SK-N-SH (cell line): ENCODE measurements at regions not wholly inside any gene's neighbourhood (a gene's known extent, or its start where the extent isn't known, plus 50 kb on each side); places are given as distances from the start of the nearest gene placed in this dataset.

ENCODE experiments used
- CTCF ChIA-PET: fragments of 300-600, 350-600 bp; formaldehyde crosslinking; extraction: SDS; loops from one replicate; lab custom pipeline; 2021; lab: Yijun Ruan, JAX
- POLR2A ChIA-PET: fragments of 350-600 bp; sonication (Branson Sonifier 250); formaldehyde crosslinking; extraction: SDS; loops from one replicate; lab custom pipeline; 2020; ENCODE audit warnings: antibody characterized with exemption, inconsistent platforms; lab: Yijun Ruan, JAX
- DNase-seq: peaks from one replicate; pipeline ENCODE4 v3.0.0; 2012
- H2AFZ ChIP-seq: fragments of 200-600 bp; sonication (generic); 2 replicates; pipeline ENCODE4 v1.8.1; 2016; ENCODE audit warnings: antibody characterized with exemption, mild to moderate bottlenecking, low read depth
- H3F3A ChIP-seq: fragments of 200-600 bp; sonication (generic); replicated peaks from 2 replicates; pipeline ENCODE3; 2016; ENCODE audit warnings: antibody characterized with exemption, mild to moderate bottlenecking; ENCODE audit not compliant: insufficient read depth
- H3K27ac ChIP-seq, 2 experiments: fragments of 200-500 bp in 1 of 2; fragments of 200-600 bp in 1 of 2; sonication (Bioruptor generic) in 1 of 2; sonication (generic), shearing (Covaris generic) in 1 of 2; 2 replicates each; pipeline versions ENCODE4 v1.5.1 to v1.6.1; 2014 to 2016; ENCODE audit warnings: low read depth in 2 of 2, inconsistent platforms in 1 of 2, low read length in 1 of 2, mild to moderate bottlenecking in 1 of 2, mixed read lengths in 1 of 2
- H3K27me3 ChIP-seq: fragments of 200-600 bp; sonication (generic), shearing (Covaris generic); 2 replicates; pipeline ENCODE4 v1.6.1; 2016; ENCODE audit warnings: mixed run types; ENCODE audit not compliant: insufficient read depth
- H3K36me3 ChIP-seq, 2 experiments: fragments of 200-500 bp in 1 of 2; fragments of 200-600 bp in 1 of 2; sonication (Bioruptor generic) in 1 of 2; sonication (generic) in 1 of 2; replicated peaks in 1 of 2; 2 replicates each; pipeline versions ENCODE3 to v1.5.1; 2014 to 2016; ENCODE audit warnings: low read length in 1 of 2, mild to moderate bottlenecking in 1 of 2; ENCODE audit not compliant: insufficient read depth in 2 of 2, control insufficient read depth in 1 of 2
- H3K4me1 ChIP-seq, 2 experiments: fragments of 200-500 bp in 1 of 2; fragments of 200-600 bp in 1 of 2; sonication (Bioruptor generic) in 1 of 2; sonication (generic), shearing (Covaris generic) in 1 of 2; 2 replicates each; pipeline versions ENCODE4 v1.5.1 to v1.6.1; 2014 to 2016; ENCODE audit warnings: low read depth in 1 of 2, low read length in 1 of 2, mixed run types in 1 of 2; ENCODE audit not compliant: insufficient read depth in 2 of 2, control insufficient read depth in 1 of 2
- H3K4me2 ChIP-seq: fragments of 200-600 bp; sonication (generic), shearing (Covaris generic); 2 replicates; pipeline ENCODE4 v1.6.1; 2017; ENCODE audit warnings: mixed run types
- H3K4me3 ChIP-seq, 2 experiments: fragments of 200-500 bp in 1 of 2; fragments of 200-600 bp in 1 of 2; sonication (Bioruptor generic) in 1 of 2; sonication (generic), shearing (Covaris generic) in 1 of 2; 2 replicates each; pipeline versions ENCODE4 v1.5.1 to v1.8.1; 2014 to 2016; ENCODE audit warnings: low read depth in 2 of 2, inconsistent platforms in 1 of 2, low read length in 1 of 2, mild to moderate bottlenecking in 1 of 2, mixed read lengths in 1 of 2, moderate library complexity in 1 of 2
- H3K79me2 ChIP-seq: fragments of 200-600 bp; sonication (generic); 2 replicates; pipeline ENCODE4 v1.8.1; 2017; ENCODE audit warnings: mild to moderate bottlenecking; ENCODE audit not compliant: insufficient read depth
- H3K9ac ChIP-seq: fragments of 200-600 bp; sonication (generic); 2 replicates; pipeline ENCODE4 v1.6.1; 2017; ENCODE audit warnings: mixed run types
- H3K9me2 ChIP-seq: fragments of 200-600 bp; sonication (generic); 2 replicates; pipeline ENCODE4 v1.6.1; 2017; ENCODE audit warnings: mixed run types
- H3K9me3 ChIP-seq: fragments of 200-600 bp; sonication (generic); 2 replicates; pipeline ENCODE4 v1.6.1; 2017; ENCODE audit warnings: mixed run types, mild to moderate bottlenecking, moderate library complexity
- H4K20me1 ChIP-seq: fragments of 200-600 bp; sonication (generic); 2 replicates; pipeline ENCODE4 v1.6.1; 2017; ENCODE audit warnings: mild to moderate bottlenecking, mixed run types; ENCODE audit not compliant: insufficient read depth
- FOXJ3 ChIP-seq: sonication (generic); formaldehyde crosslinking; IDR thresholded peaks from 2 replicates; pipeline ENCODE4 v1.5.1; 2020; ENCODE audit warnings: mild to moderate bottlenecking, missing genetic modification reagents
- FOXM1 ChIP-seq: IDR thresholded peaks from 2 replicates; pipeline ENCODE4 v1.4.0; 2012; ENCODE audit warnings: low read depth, mild to moderate bottlenecking
- MEF2A ChIP-seq: IDR thresholded peaks from 2 replicates; pipeline ENCODE4 v1.4.0; 2012; ENCODE audit warnings: low read depth, borderline replicate concordance
- POLR2AphosphoS5 ChIP-seq: IDR thresholded peaks from 2 replicates; pipeline ENCODE4 v1.6.1; 2012; ENCODE audit warnings: low read depth, low read length
- RAD21 ChIP-seq: IDR thresholded peaks from 2 replicates; pipeline ENCODE4 v1.6.1; 2012; ENCODE audit warnings: mild to moderate bottlenecking, low read length
- RXRA ChIP-seq: IDR thresholded peaks from 2 replicates; pipeline ENCODE4 v1.4.0; 2012; ENCODE audit warnings: low read depth, mild to moderate bottlenecking, borderline replicate concordance
- SIN3A ChIP-seq: IDR thresholded peaks from 2 replicates; pipeline ENCODE4 v1.6.1; 2012; ENCODE audit warnings: low read depth, mild to moderate bottlenecking, low read length, moderate library complexity, borderline replicate concordance
- SMC3 ChIP-seq: IDR thresholded peaks from 2 replicates; pipeline ENCODE4 v1.6.1; 2012; ENCODE audit warnings: low read depth, low read length, improper control_type of control experiment
- TEAD4 ChIP-seq: IDR thresholded peaks from 2 replicates; pipeline ENCODE4 v1.4.0; 2012; ENCODE audit warnings: mild to moderate bottlenecking, borderline replicate concordance; ENCODE audit not compliant: insufficient read depth
- WGBS: methylation state at CpG from one replicate; pipeline ENCODE4 v1.1.6; 2017; ENCODE audit warnings: low lambda C conversion rate; 5-methylcytosine and 5-hydroxymethylcytosine counted together
- TF ChIP-seq, protein P1 (sequence below): fragments of 200-600 bp; sonication (generic); IDR thresholded peaks from 2 replicates; pipeline ENCODE4 v1.6.1; 2017; ENCODE audit warnings: antibody characterized with exemption, mild to moderate bottlenecking, moderate library complexity
- TF ChIP-seq, protein P2 (sequence below): IDR thresholded peaks from 2 replicates; pipeline ENCODE4; 2012
- TF ChIP-seq, protein P3 (sequence below): IDR thresholded peaks from 2 replicates; pipeline ENCODE4 v1.6.1; 2012; ENCODE audit warnings: mild to moderate bottlenecking, low read depth, low read length, moderate library complexity
- TF ChIP-seq, protein P4 (sequence below): fragments of 150-350 bp; IDR thresholded peaks from 2 replicates; pipeline ENCODE4 v1.6.1; 2016; ENCODE audit warnings: mild to moderate bottlenecking, low read depth, low read length

DNA sequence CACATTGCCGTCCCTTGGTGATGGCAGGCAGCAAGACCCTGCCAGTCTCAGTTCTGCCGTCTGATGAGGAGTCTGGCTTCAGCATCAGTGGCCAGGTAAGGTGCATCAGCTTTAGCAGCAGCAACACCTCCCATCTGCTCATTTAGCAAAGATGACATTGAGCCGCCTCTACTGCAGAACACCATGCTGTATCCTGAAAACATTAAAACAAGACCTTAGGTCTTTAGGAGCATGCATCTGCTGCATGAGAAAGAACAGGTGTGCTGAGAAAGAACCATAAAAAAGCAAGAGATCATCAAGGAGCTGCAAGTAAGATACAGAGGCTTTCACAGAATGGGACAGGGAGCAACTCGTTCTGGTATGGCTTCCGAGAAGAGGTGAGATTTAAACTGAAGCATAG, 87.5 kb downstream of the SCN11A start:
- WGBS, result 64% methylated on average over 4 of the region's 5 CpGs
- CTCF ChIA-PET, result interaction anchor here (1.9 kb wide), 1 partner anchor 37 kb away, joined by 4 read pairs; no protein-coding TSS in a partner anchor
- POLR2A ChIA-PET, result no interaction called here

More for the DNA sequence above, 87.5 kb downstream of the SCN11A start:
- Histone ChIP-seq H3K4me1 (peaks cover 0 to 9% of the 10 kb centered on the region in 2 experiments; a peak in 1 of 4 replicates), H3F3A (no peaks in the 10 kb centered on the region), H3K9ac (no peak overlapping the region), H3K4me2 (no peak overlapping the region), H3K27me3 (no peaks in the 10 kb centered on the region), H3K9me2 (no peaks in the 10 kb centered on the region), H4K20me1 (no peaks in the 10 kb centered on the region), H3K9me3 (no peaks in the 10 kb centered on the region), H2AFZ (no peak overlapping the region), H3K79me2 (no peaks in the 10 kb centered on the region), H3K4me3 (no peak overlapping the region), H3K36me3 (no peaks in the 10 kb centered on the region), H3K27ac (no peak overlapping the region)
- DNase-seq, result no peak
- no peak for TF ChIP-seq RAD21
- TF ChIP-seq, protein P1, sequence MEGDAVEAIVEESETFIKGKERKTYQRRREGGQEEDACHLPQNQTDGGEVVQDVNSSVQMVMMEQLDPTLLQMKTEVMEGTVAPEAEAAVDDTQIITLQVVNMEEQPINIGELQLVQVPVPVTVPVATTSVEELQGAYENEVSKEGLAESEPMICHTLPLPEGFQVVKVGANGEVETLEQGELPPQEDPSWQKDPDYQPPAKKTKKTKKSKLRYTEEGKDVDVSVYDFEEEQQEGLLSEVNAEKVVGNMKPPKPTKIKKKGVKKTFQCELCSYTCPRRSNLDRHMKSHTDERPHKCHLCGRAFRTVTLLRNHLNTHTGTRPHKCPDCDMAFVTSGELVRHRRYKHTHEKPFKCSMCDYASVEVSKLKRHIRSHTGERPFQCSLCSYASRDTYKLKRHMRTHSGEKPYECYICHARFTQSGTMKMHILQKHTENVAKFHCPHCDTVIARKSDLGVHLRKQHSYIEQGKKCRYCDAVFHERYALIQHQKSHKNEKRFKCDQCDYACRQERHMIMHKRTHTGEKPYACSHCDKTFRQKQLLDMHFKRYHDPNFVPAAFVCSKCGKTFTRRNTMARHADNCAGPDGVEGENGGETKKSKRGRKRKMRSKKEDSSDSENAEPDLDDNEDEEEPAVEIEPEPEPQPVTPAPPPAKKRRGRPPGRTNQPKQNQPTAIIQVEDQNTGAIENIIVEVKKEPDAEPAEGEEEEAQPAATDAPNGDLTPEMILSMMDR, result no peak
- TF ChIP-seq, protein P2, sequence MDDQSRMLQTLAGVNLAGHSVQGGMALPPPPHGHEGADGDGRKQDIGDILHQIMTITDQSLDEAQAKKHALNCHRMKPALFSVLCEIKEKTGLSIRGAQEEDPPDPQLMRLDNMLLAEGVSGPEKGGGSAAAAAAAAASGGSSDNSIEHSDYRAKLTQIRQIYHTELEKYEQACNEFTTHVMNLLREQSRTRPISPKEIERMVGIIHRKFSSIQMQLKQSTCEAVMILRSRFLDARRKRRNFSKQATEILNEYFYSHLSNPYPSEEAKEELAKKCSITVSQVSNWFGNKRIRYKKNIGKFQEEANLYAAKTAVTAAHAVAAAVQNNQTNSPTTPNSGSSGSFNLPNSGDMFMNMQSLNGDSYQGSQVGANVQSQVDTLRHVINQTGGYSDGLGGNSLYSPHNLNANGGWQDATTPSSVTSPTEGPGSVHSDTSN, result no peak
- TF ChIP-seq, protein P3, sequence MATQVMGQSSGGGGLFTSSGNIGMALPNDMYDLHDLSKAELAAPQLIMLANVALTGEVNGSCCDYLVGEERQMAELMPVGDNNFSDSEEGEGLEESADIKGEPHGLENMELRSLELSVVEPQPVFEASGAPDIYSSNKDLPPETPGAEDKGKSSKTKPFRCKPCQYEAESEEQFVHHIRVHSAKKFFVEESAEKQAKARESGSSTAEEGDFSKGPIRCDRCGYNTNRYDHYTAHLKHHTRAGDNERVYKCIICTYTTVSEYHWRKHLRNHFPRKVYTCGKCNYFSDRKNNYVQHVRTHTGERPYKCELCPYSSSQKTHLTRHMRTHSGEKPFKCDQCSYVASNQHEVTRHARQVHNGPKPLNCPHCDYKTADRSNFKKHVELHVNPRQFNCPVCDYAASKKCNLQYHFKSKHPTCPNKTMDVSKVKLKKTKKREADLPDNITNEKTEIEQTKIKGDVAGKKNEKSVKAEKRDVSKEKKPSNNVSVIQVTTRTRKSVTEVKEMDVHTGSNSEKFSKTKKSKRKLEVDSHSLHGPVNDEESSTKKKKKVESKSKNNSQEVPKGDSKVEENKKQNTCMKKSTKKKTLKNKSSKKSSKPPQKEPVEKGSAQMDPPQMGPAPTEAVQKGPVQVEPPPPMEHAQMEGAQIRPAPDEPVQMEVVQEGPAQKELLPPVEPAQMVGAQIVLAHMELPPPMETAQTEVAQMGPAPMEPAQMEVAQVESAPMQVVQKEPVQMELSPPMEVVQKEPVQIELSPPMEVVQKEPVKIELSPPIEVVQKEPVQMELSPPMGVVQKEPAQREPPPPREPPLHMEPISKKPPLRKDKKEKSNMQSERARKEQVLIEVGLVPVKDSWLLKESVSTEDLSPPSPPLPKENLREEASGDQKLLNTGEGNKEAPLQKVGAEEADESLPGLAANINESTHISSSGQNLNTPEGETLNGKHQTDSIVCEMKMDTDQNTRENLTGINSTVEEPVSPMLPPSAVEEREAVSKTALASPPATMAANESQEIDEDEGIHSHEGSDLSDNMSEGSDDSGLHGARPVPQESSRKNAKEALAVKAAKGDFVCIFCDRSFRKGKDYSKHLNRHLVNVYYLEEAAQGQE, result no peak
- TF ChIP-seq FOXJ3 (CRISPR knock-in tag), result no peak
- TF ChIP-seq POLR2AphosphoS5, result no peak
- TF ChIP-seq, protein P4, sequence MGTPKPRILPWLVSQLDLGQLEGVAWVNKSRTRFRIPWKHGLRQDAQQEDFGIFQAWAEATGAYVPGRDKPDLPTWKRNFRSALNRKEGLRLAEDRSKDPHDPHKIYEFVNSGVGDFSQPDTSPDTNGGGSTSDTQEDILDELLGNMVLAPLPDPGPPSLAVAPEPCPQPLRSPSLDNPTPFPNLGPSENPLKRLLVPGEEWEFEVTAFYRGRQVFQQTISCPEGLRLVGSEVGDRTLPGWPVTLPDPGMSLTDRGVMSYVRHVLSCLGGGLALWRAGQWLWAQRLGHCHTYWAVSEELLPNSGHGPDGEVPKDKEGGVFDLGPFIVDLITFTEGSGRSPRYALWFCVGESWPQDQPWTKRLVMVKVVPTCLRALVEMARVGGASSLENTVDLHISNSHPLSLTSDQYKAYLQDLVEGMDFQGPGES, result no peak
- TF ChIP-seq SMC3, result no peak
- no peak for TF ChIP-seq FOXM1
- no peak for TF ChIP-seq TEAD4
- no peak for TF ChIP-seq RXRA
- no peak for TF ChIP-seq MEF2A
- TF ChIP-seq SIN3A, result no peak
